ENCODE measurements at regions not wholly inside any gene's neighbourhood (a gene's known extent, or its start where the extent isn't known, plus 50 kb on each side); places are given as distances from the start of the nearest gene placed in this dataset.

- TF ChIP-seq ZNF407 (CRISPR knock-in tag; IDR thresholded peaks at IDR 0.05; ENCODE audit: not compliant biosample characterization) (no peak), PRPF4 (IDR thresholded peaks at IDR 0.05; ENCODE audit: low read depth, low read length, poor library complexity, severe bottlenecking) (no peak), REST (IDR thresholded peaks at IDR 0.05; ENCODE audit: borderline replicate concordance in 1 of 2, low read depth in 1 of 2, low read length in 2 of 2) (no peak), DMAP1 (CRISPR knock-in tag; IDR thresholded peaks at IDR 0.05) (no peak)
Observed at GRCh38 chr1:184806296-184806721, 51.7 kb upstream of the EDEM3 start (continued).
